Lower leg skin (tissue), 3 donors: ENCODE measurements at regions not wholly inside any gene's neighbourhood (a gene's known extent, or its start where the extent isn't known, plus 50 kb on each side); places are given as distances from the start of the nearest gene placed in this dataset.
"Not testable (repeated sequence)": the region's sequence is repeated elsewhere in the genome, so short reads cannot be mapped to it uniquely, and the experiment has no call there.

Source experiments
- POLR2A ChIP-seq, 2 donors: fragments of 450-650 bp; IDR thresholded peaks; one replicate each; pipeline ENCODE4 v1.6.1; 2016 to 2017; ENCODE audit warnings: antibody characterized with exemption in 2 of 2, mild to moderate bottlenecking in 1 of 2, moderate library complexity in 1 of 2
- TF ChIP-seq, protein P1 (sequence below), 3 donors: fragments of 450-650 bp; IDR thresholded peaks; one replicate each; pipeline ENCODE4 v1.5.1; 2016; ENCODE audit warnings: antibody characterized with exemption in 3 of 3, mild to moderate bottlenecking in 3 of 3, moderate library complexity in 2 of 3

DNA sequence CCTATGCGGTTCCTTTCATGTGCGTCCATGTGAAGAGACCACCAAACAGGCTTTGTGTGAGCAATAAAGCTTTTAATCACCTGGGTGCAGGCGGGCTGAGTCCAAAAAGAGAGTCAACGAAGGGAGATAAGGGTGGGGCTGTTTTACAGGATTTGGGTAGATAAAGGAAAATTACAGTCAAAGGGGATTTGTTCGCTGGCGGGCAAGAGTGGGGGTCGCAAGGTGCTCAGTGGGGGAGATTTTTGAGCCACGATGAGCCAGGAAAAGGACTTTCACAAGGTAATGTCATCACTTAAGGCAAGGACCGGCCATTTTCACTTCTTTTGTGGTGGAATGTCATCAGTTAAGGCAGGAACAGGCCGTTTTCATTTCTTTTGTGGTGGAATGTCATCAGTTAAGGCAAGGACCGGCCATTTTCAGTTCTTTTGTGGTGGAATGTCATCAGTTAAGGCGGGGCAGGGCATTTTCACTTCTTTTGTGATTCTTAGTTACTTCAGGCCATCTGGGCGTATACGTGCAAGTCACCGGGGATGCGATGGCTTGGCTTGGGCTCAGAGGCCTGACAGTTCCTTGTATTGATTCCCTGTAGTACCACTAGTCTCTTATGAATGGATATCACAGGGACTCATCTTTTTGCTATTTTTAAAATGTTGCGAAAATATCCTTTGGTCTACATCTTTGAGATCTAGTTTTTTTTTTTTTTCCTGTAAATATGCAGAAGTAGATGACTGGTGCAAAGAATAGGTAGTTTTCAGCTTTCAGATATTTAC, 371.2 kb upstream of the SEMA6A start:
- TF ChIP-seq, protein P1, sequence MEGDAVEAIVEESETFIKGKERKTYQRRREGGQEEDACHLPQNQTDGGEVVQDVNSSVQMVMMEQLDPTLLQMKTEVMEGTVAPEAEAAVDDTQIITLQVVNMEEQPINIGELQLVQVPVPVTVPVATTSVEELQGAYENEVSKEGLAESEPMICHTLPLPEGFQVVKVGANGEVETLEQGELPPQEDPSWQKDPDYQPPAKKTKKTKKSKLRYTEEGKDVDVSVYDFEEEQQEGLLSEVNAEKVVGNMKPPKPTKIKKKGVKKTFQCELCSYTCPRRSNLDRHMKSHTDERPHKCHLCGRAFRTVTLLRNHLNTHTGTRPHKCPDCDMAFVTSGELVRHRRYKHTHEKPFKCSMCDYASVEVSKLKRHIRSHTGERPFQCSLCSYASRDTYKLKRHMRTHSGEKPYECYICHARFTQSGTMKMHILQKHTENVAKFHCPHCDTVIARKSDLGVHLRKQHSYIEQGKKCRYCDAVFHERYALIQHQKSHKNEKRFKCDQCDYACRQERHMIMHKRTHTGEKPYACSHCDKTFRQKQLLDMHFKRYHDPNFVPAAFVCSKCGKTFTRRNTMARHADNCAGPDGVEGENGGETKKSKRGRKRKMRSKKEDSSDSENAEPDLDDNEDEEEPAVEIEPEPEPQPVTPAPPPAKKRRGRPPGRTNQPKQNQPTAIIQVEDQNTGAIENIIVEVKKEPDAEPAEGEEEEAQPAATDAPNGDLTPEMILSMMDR (IDR thresholded peaks at IDR 0.05), result not testable (repeated sequence)
- TF ChIP-seq POLR2A (IDR thresholded peaks at IDR 0.05), result not testable (repeated sequence)
